ENCODE measurements at regions not wholly inside any gene's neighbourhood (a gene's known extent, or its start where the extent isn't known, plus 50 kb on each side); places are given as distances from the start of the nearest gene placed in this dataset.

GRCh38 chr20:39358052-39358451, 395.9 kb downstream of the DHX35 start:
- POLR2A ChIA-PET, result no interaction called here
- Histone ChIP-seq H3K9me3 (ENCODE audit: control insufficient read depth, insufficient read depth, low read depth, low read length) (no peaks in the 10 kb centered on the region), H3K36me3 (ENCODE audit: control insufficient read depth in 2 of 2, insufficient read depth in 1 of 2, low read length in 2 of 2) (no peaks in the 10 kb centered on the region), H3K27ac (ENCODE audit: extremely low read depth, low read depth, low read length) (no peak overlapping the region), H3K4me3 (ENCODE audit: low read depth, low read length) (no peak overlapping the region), H3K4me1 (ENCODE audit: control insufficient read depth, insufficient read depth, low read length) (no peaks in the 10 kb centered on the region)
- CTCF ChIA-PET, result interaction anchor here (0.6 kb wide), 1 partner anchor 787 kb away, joined by 3 read pairs; no protein-coding TSS in a partner anchor
- no peak for TF ChIP-seq SP3 (tag by site-specific recombination; IDR thresholded peaks at IDR 0.05)
- no peak for TF ChIP-seq BCL11A (tag by site-specific recombination; IDR thresholded peaks at IDR 0.05; ENCODE audit: low read depth)
- no peak for TF ChIP-seq ZNF184 (tag by site-specific recombination; IDR thresholded peaks at IDR 0.05)
- TF ChIP-seq ZNF211 (tag by site-specific recombination; IDR thresholded peaks at IDR 0.05; ENCODE audit: low read depth), result no peak
- no peak for TF ChIP-seq ZSCAN23 (tag by site-specific recombination; IDR thresholded peaks at IDR 0.05)
- TF ChIP-seq KLF10 (tag by site-specific recombination; IDR thresholded peaks at IDR 0.05), result no peak
- TF ChIP-seq, protein P1, sequence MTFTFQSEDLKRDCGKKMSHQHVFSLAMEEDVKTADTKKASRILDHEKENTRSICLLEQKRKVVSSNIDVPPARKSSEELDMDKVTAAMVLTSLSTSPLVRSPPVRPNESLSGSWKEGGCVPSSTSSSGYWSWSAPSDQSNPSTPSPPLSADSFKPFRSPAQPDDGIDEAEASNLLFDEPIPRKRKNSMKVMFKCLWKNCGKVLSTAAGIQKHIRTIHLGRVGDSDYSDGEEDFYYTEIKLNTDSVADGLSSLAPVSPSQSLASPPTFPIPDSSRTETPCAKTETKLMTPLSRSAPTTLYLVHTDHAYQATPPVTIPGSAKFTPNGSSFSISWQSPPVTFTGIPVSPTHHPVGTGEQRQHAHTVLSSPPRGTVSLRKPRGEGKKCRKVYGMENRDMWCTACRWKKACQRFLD (tag by site-specific recombination; IDR thresholded peaks at IDR 0.05), result no peak
- no peak for TF ChIP-seq ZNF433 (tag by site-specific recombination; IDR thresholded peaks at IDR 0.05; ENCODE audit: low read depth)
- TF ChIP-seq, protein P2, sequence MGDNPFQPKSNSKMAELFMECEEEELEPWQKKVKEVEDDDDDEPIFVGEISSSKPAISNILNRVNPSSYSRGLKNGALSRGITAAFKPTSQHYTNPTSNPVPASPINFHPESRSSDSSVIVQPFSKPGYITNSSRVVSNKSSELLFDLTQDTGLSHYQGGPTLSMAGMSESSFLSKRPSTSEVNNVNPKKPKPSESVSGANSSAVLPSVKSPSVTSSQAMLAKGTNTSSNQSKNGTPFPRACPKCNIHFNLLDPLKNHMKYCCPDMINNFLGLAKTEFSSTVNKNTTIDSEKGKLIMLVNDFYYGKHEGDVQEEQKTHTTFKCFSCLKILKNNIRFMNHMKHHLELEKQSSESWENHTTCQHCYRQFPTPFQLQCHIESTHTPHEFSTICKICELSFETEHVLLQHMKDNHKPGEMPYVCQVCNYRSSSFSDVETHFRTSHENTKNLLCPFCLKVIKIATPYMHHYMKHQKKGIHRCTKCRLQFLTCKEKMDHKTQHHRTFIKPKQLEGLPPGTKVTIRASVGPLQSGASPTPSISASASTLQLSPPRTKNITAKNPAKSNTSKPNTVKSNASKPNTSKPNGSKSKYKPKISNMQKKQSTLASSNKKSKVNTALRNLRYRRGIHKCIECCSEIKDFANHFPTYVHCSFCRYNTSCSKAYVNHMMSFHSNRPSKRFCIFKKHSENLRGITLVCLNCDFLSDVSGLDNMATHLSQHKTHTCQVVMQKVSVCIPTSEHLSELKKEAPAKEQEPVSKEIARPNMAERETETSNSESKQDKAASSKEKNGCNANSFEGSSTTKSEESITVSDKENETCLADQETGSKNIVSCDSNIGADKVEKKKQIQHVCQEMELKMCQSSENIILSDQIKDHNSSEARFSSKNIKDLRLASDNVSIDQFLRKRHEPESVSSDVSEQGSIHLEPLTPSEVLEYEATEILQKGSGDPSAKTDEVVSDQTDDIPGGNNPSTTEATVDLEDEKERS (tag by site-specific recombination; IDR thresholded peaks at IDR 0.05), result no peak
- TF ChIP-seq, protein P3, sequence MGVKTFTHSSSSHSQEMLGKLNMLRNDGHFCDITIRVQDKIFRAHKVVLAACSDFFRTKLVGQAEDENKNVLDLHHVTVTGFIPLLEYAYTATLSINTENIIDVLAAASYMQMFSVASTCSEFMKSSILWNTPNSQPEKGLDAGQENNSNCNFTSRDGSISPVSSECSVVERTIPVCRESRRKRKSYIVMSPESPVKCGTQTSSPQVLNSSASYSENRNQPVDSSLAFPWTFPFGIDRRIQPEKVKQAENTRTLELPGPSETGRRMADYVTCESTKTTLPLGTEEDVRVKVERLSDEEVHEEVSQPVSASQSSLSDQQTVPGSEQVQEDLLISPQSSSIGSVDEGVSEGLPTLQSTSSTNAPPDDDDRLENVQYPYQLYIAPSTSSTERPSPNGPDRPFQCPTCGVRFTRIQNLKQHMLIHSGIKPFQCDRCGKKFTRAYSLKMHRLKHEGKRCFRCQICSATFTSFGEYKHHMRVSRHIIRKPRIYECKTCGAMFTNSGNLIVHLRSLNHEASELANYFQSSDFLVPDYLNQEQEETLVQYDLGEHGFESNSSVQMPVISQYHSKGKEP (tag by site-specific recombination; IDR thresholded peaks at IDR 0.05), result no peak
- no peak for TF ChIP-seq SP2 (tag by site-specific recombination; IDR thresholded peaks at IDR 0.05)
- no peak for TF ChIP-seq ZNF148 (tag by site-specific recombination; IDR thresholded peaks at IDR 0.05; ENCODE audit: borderline replicate concordance)
- TF ChIP-seq SETDB1 (IDR thresholded peaks at IDR 0.05; ENCODE audit: insufficient read length, low read length), result no peak
- TF ChIP-seq ZNF155 (tag by site-specific recombination; IDR thresholded peaks at IDR 0.05), result no peak

- H3K27ac ChIP-seq (ENCODE audit: extremely low read depth, low read depth, low read length), result no peak overlapping the region
- POLR2A ChIA-PET, result no interaction called here
- H3K36me3 ChIP-seq (ENCODE audit: control insufficient read depth in 2 of 2, insufficient read depth in 1 of 2, low read length in 2 of 2), result no peaks in the 10 kb centered on the region
- no peaks in the 10 kb centered on the region for H3K9me3 ChIP-seq (ENCODE audit: control insufficient read depth, insufficient read depth, low read depth, low read length)
- H3K4me1 ChIP-seq (ENCODE audit: control insufficient read depth, insufficient read depth, low read length), result no peaks in the 10 kb centered on the region
- CTCF ChIA-PET, result no interaction called here
- H3K4me3 ChIP-seq (ENCODE audit: low read depth, low read length), result no peak overlapping the region
- TF ChIP-seq ZNF48 (tag by site-specific recombination; IDR thresholded peaks at IDR 0.05), result no peak
- no peak for TF ChIP-seq ZNF391 (tag by site-specific recombination; IDR thresholded peaks at IDR 0.05; ENCODE audit: borderline replicate concordance, low read depth)
- TF ChIP-seq KLF1 (tag by site-specific recombination; IDR thresholded peaks at IDR 0.05), result no peak
- no peak for TF ChIP-seq SETDB1 (IDR thresholded peaks at IDR 0.05; ENCODE audit: insufficient read length, low read length)
- TF ChIP-seq RBAK (tag by site-specific recombination; IDR thresholded peaks at IDR 0.05), result no peak
- TF ChIP-seq, protein P4, sequence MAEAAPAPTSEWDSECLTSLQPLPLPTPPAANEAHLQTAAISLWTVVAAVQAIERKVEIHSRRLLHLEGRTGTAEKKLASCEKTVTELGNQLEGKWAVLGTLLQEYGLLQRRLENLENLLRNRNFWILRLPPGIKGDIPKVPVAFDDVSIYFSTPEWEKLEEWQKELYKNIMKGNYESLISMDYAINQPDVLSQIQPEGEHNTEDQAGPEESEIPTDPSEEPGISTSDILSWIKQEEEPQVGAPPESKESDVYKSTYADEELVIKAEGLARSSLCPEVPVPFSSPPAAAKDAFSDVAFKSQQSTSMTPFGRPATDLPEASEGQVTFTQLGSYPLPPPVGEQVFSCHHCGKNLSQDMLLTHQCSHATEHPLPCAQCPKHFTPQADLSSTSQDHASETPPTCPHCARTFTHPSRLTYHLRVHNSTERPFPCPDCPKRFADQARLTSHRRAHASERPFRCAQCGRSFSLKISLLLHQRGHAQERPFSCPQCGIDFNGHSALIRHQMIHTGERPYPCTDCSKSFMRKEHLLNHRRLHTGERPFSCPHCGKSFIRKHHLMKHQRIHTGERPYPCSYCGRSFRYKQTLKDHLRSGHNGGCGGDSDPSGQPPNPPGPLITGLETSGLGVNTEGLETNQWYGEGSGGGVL (tag by site-specific recombination; IDR thresholded peaks at IDR 0.05), result no peak
- no peak for TF ChIP-seq ZSCAN16 (tag by site-specific recombination; IDR thresholded peaks at IDR 0.05)
- TF ChIP-seq ZNF473 (tag by site-specific recombination; IDR thresholded peaks at IDR 0.05), result no peak
- no peak for TF ChIP-seq ZNF521 (tag by site-specific recombination; IDR thresholded peaks at IDR 0.05)
- no peak for TF ChIP-seq ZNF202 (tag by site-specific recombination; IDR thresholded peaks at IDR 0.05; ENCODE audit: borderline replicate concordance)
- no peak for TF ChIP-seq ZNF10 (tag by site-specific recombination; IDR thresholded peaks at IDR 0.05)
- TF ChIP-seq FEZF1 (tag by site-specific recombination; IDR thresholded peaks at IDR 0.05), result no peak
These were observed 394.8 kb downstream of the DHX35 start for GRCh38 chr20:39356908-39357307.

Data from HEK293 (cell line).